Parathyroid adenoma (tissue), 2 donors: ENCODE measurements at regions not wholly inside any gene's neighbourhood (a gene's known extent, or its start where the extent isn't known, plus 50 kb on each side); places are given as distances from the start of the nearest gene placed in this dataset.

Experiments
- H2AFZ ChIP-seq: fragments of 300-600 bp; sonication (generic); one replicate; pipeline ENCODE4 v1.7.0; 2017; ENCODE audit warnings: antibody characterized with exemption, mild to moderate bottlenecking
- H3K27ac ChIP-seq: fragments of 300-600 bp; sonication (generic); one replicate; pipeline ENCODE4 v1.7.0; 2017
- H3K27me3 ChIP-seq: fragments of 300-600 bp; sonication (generic); one replicate; pipeline ENCODE4 v1.7.0; 2017; ENCODE audit warnings: low read length; ENCODE audit not compliant: control insufficient read depth, insufficient read depth
- H3K36me3 ChIP-seq: fragments of 300-600 bp; sonication (generic); one replicate; pipeline ENCODE4 v1.7.0; 2017; ENCODE audit warnings: low read length; ENCODE audit not compliant: control insufficient read depth, insufficient read depth
- H3K4me1 ChIP-seq: fragments of 300-600 bp; sonication (generic); one replicate; pipeline ENCODE4 v1.7.0; 2017; ENCODE audit warnings: control low read depth
- H3K4me2 ChIP-seq: fragments of 300-600 bp; sonication (generic); one replicate; pipeline ENCODE4 v1.7.0; 2017; ENCODE audit warnings: low read length
- H3K4me3 ChIP-seq: fragments of 300-600 bp; sonication (generic); one replicate; pipeline ENCODE4 v1.7.0; 2017; ENCODE audit warnings: low read depth, low read length
- H3K79me2 ChIP-seq: fragments of 300-600 bp; sonication (generic); one replicate; pipeline ENCODE4 v1.7.0; 2017; ENCODE audit warnings: control low read depth
- H3K9ac ChIP-seq: fragments of 300-600 bp; sonication (generic); one replicate; pipeline ENCODE4 v1.7.0; 2017; ENCODE audit warnings: mild to moderate bottlenecking
- H3K9me3 ChIP-seq: fragments of 300-600 bp; sonication (generic); one replicate; pipeline ENCODE4 v1.7.0; 2017; ENCODE audit warnings: low read length; ENCODE audit not compliant: control insufficient read depth
- TF ChIP-seq, protein P1 (sequence below): fragments of 300-600 bp; sonication (generic); IDR thresholded peaks from one replicate; pipeline ENCODE4 v1.7.0; 2017; ENCODE audit warnings: antibody characterized with exemption, mild to moderate bottlenecking
- donor health status: primary hyperparathyroidism.

DNA sequence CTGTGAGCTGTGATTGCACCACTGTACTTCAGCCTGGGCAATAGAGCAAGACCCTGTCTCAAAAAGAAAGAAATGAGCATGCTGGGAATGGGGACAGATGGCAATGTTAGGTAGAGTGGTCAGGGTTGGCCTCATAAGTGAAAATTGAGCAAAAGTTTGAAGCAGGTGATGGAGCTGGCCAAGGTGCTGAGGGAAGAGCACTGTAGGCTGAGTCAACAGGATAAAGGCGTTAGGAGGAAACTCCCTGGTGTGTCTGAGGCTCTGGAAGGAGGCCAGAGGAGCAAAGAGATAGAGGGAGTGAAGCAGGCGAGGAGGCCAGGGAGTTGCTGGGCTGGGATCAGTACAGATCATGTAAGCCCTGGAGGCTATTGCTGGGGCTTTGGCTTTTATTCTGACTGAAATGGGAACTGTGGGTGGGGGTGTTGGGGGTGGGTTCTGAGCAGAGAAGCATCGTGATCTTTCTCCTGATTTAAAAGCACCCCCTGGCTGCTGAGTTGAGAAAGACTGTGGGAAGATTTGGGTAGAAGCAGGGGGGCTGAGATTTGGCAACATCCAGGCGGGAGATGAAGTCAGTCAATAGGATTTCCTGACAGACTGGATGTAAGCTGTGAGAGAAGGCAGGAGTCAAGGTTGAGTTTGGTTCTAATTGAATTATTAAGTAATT lies 52.5 kb upstream of the VKORC1L1 start:
- H3K9me3 ChIP-seq = no peaks in the 10 kb centered on the region
- H3K4me3 ChIP-seq = no peak overlapping the region
- no peak overlapping the region for H3K27ac ChIP-seq
- no peak overlapping the region for H2AFZ ChIP-seq
- H3K4me2 ChIP-seq = no peak overlapping the region
- H3K9ac ChIP-seq = no peak overlapping the region
- no peaks in the 10 kb centered on the region for H3K36me3 ChIP-seq
- H3K4me1 ChIP-seq = no peaks in the 10 kb centered on the region
- TF ChIP-seq, protein P1, sequence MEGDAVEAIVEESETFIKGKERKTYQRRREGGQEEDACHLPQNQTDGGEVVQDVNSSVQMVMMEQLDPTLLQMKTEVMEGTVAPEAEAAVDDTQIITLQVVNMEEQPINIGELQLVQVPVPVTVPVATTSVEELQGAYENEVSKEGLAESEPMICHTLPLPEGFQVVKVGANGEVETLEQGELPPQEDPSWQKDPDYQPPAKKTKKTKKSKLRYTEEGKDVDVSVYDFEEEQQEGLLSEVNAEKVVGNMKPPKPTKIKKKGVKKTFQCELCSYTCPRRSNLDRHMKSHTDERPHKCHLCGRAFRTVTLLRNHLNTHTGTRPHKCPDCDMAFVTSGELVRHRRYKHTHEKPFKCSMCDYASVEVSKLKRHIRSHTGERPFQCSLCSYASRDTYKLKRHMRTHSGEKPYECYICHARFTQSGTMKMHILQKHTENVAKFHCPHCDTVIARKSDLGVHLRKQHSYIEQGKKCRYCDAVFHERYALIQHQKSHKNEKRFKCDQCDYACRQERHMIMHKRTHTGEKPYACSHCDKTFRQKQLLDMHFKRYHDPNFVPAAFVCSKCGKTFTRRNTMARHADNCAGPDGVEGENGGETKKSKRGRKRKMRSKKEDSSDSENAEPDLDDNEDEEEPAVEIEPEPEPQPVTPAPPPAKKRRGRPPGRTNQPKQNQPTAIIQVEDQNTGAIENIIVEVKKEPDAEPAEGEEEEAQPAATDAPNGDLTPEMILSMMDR = no peak
- H3K27me3 ChIP-seq = no peaks in the 10 kb centered on the region
- H3K79me2 ChIP-seq = no peaks in the 10 kb centered on the region
